ENCODE measurements at regions not wholly inside any gene's neighbourhood (a gene's known extent, or its start where the extent isn't known, plus 50 kb on each side); places are given as distances from the start of the nearest gene placed in this dataset.

DNA sequence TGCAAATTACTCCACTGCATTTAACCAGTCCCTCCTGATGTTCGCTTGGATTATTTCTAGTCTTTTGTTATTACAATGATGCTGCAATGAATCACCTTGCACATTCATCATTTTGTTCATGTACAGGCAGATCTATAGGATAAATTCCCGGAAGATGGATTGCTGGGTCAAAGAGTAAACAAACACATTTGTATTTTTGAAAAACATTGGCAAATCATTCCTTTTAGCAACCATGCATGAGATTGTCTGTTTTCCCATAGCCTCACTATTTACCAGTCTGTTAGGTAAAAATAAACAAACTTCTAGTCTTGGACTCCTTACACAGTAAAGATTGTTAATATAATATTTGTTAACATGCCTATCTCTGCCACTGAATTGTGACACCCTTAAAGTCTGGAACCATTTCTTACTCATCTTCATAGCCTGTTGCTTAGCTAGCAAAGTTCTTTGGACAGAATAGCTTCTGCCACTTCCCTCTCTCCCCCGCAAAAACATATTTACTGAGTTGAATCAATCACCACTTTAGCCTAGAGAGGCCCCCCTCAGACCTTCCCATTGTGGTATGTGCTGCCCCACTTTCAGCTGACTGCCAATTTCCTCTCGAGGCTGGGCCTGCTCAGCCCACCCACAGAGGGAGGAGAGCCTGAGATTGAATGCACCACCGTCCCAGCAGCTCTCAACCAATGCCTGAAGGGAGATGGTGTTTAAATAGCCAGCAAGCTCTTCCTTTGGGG is 108.4 kb upstream of the ATXN3L start:
- RAD21 ChIA-PET (ENCODE audit: low non-redundant PET in 1 of 2, low total read pairs in 2 of 2, uncharacterized antibody in 2 of 2, unreplicated experiment in 2 of 2), result no interaction called here
- Histone ChIP-seq H3K79me2 (ENCODE audit: insufficient read depth, low read length) (no peaks in the 10 kb centered on the region), H3K36me3 (ENCODE audit: control insufficient read depth in 1 of 2, insufficient read depth in 2 of 2, low read length in 2 of 2) (no peaks in the 10 kb centered on the region), H3K9me2 (ENCODE audit: insufficient read depth) (no peaks in the 10 kb centered on the region), H3K4me1 (ENCODE audit: control insufficient read depth in 1 of 2, insufficient read depth in 2 of 2, low read length in 2 of 2) (peaks cover 9 to 16% of the 10 kb centered on the region in 2 experiments; a peak in 3 of 4 replicates), H3K9ac (ENCODE audit: low read length) (no peak overlapping the region), H3K27me3 (ENCODE audit: insufficient read depth, low read length) (no peaks in the 10 kb centered on the region), H3K9me3 (ENCODE audit: control insufficient read depth in 1 of 2, insufficient read depth in 1 of 2, low read depth in 1 of 2, low read length in 2 of 2) (no peaks in the 10 kb centered on the region), H3K4me3 (replicated peaks in 1 of 2; ENCODE audit: low read depth in 1 of 2, low read length in 2 of 2) (no peak overlapping the region), H2AFZ (ENCODE audit: low read depth, low read length, poor library complexity, severe bottlenecking) (peak overlapping the region; percentile 26), H3K27ac (ENCODE audit: low read depth, low read length) (peak overlapping the region; percentile 47), H3K4me2 (ENCODE audit: low read length) (peak overlapping the region; percentile 60), H4K20me1 (ENCODE audit: insufficient read depth) (no peaks in the 10 kb centered on the region)
- TF ChIP-seq, protein P1, sequence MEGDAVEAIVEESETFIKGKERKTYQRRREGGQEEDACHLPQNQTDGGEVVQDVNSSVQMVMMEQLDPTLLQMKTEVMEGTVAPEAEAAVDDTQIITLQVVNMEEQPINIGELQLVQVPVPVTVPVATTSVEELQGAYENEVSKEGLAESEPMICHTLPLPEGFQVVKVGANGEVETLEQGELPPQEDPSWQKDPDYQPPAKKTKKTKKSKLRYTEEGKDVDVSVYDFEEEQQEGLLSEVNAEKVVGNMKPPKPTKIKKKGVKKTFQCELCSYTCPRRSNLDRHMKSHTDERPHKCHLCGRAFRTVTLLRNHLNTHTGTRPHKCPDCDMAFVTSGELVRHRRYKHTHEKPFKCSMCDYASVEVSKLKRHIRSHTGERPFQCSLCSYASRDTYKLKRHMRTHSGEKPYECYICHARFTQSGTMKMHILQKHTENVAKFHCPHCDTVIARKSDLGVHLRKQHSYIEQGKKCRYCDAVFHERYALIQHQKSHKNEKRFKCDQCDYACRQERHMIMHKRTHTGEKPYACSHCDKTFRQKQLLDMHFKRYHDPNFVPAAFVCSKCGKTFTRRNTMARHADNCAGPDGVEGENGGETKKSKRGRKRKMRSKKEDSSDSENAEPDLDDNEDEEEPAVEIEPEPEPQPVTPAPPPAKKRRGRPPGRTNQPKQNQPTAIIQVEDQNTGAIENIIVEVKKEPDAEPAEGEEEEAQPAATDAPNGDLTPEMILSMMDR (IDR thresholded peaks at IDR 0.05 in 2 of 3, conservative IDR thresholded peaks at IDR 0.05 in 1 of 3; ENCODE audit: borderline replicate concordance in 1 of 3, insufficient read depth in 1 of 3, low read depth in 2 of 3, low read length in 2 of 3), result no peak
- TF ChIP-seq SP1 (IDR thresholded peaks at IDR 0.05; ENCODE audit: low read depth), result peak; percentile 46
- TF ChIP-seq JUND (IDR thresholded peaks at IDR 0.05), result peak; percentile 49
- no peak for TF ChIP-seq ZFX (IDR thresholded peaks at IDR 0.05)
- peak; percentile 27; the same call in 1 of the 2 replicates for TF ChIP-seq CEBPB (IDR thresholded peaks at IDR 0.05; ENCODE audit: low read depth)
- no peak for TF ChIP-seq POLR2AphosphoS5 (IDR thresholded peaks at IDR 0.05; ENCODE audit: low read depth, low read length)
- no peak for TF ChIP-seq EGR1 (IDR thresholded peaks at IDR 0.05; ENCODE audit: low read depth)
- TF ChIP-seq POLR2A (IDR thresholded peaks at IDR 0.05; ENCODE audit: borderline replicate concordance, extremely low read depth, insufficient read depth, insufficient read length), result no peak
- peak; percentile 70 for TF ChIP-seq FOSL1 (IDR thresholded peaks at IDR 0.05; ENCODE audit: low read depth)
- no peak for TF ChIP-seq SRF (IDR thresholded peaks at IDR 0.05; ENCODE audit: low read depth)
- 0 out of 2 replicates have a peak, but pooled peaks have one; percentile 23 for TF ChIP-seq CBX3 (IDR thresholded peaks at IDR 0.05; ENCODE audit: low read depth)
- POLR2A ChIA-PET, result no interaction called here
- CTCF ChIA-PET, result no interaction called here
- BruUV-seq (replicated peaks), result no TSS peak
- ATAC-seq (peak; percentile 63), DNase-seq (ENCODE audit: low read depth, low spot score) (peak; percentile 26)
- intact Hi-C loops (cut with micrococcal nuclease), result no loop called here
